ENCODE measurements at regions not wholly inside any gene's neighbourhood (a gene's known extent, or its start where the extent isn't known, plus 50 kb on each side); places are given as distances from the start of the nearest gene placed in this dataset.
A peak's percentile ranks its signal among the peaks of the same experiment; 100 is the strongest.
"Not testable (repeated sequence)": the region's sequence is repeated elsewhere in the genome, so short reads cannot be mapped to it uniquely, and the experiment has no call there.

DNA sequence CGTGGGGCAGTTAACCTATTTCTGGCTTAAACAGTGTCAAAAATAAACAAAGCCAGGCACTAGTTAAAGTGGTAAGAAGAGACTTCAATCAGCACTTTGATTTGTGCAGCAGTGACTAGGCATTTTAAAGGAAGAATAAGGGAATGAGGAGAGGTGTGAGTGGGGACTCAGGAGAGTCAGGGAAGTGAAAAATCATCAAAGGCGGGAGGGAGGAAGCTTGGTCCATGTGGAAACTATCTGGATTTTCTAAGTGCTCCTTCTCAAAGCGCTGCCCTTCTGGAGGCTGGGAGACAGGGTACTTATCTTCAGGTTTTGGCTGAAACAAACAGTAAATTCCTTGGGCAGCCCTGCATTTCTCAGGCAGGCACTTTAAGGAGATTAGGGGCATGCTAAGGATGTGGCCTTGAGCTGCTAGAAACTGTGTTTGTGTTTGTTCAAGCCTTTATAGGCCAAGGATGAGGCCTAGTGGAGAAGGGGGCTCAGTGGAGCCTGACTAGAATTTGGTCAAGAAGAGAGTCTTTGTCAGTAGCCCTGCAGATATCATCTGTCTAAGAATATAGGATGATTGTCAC lies 486.5 kb downstream of the SIPA1L2 start:
- Mint-ChIP-seq H3K9me3 (peaks cover 3 to 8% (median 6%) of the 10 kb centered on the region in 5 donors), H3K4me3 (peak overlapping the region in 1 of 7 donors; percentile 73), H3K27me3 (peaks cover 0 to 13% of the 10 kb centered on the region in 2 donors), H3K4me1 (no peaks in the 10 kb centered on the region), H3K36me3 (peaks cover 0 to 5% (median 0%) of the 10 kb centered on the region in 3 donors), H3K27ac (no peak overlapping the region)
- Histone ChIP-seq H3K27me3 (ENCODE audit: insufficient read depth, low read length, poor library complexity, severe bottlenecking) (no peaks in the 10 kb centered on the region), H3K9me3 (ENCODE audit: low read length) (no peaks in the 10 kb centered on the region), H3K4me3 (ENCODE audit: low read length) (no peak overlapping the region), H3K4me1 (ENCODE audit: insufficient read depth, low read length) (no peaks in the 10 kb centered on the region), H3K27ac (ENCODE audit: low read depth, low read length) (no peak overlapping the region), H3K36me3 (ENCODE audit: insufficient read depth, low read length) (no peaks in the 10 kb centered on the region)
- DNase-seq: no peak
- CTCF ChIA-PET: no interaction called here
- POLR2A ChIA-PET: no interaction called here

DNA sequence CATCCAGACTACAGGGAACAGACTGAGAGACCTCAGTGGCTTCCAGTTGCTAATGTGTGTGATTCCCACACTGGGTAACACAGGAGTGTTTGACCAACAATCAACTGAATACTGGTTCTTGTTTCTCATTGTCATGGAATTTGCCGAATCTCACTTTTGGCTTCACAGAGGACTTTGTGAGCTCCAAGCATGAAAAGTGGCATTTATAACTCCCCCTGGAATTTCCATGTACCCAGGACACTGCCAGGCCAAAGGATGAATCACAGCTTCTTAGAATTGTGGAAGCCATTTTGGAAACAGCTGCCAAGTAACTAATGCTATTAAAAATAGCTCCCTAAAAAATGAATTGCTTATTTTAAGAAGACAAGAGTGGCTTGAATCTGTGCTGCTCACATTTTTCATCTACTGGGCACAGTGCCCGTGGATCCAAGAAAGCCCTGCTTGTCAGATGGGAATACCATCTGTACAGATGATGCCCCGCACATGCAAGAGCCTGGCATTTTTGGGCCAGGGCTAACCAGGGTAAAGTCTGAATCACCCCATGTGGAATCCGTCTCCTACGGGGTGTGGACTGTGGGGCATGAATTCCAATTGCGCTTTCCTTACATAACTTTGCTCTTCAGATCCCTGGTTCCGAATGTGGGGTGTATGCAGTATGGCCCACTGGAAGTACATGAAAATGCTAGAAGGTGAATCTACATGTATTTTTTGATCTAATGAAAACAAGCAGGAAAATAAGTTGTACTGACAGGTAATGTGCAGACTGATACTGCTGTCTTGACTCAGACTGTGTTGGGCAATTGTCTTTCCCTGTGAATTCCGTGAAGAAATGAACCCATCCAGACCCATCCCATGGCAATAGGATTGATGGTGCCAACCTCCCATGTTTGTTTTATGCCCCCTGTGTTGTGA lies 487.3 kb downstream of the SIPA1L2 start:
- Histone ChIP-seq H3K27me3 (ENCODE audit: insufficient read depth, low read length, poor library complexity, severe bottlenecking) (no peaks in the 10 kb centered on the region), H3K27ac (ENCODE audit: low read depth, low read length) (no peak overlapping the region), H3K9me3 (ENCODE audit: low read length) (no peaks in the 10 kb centered on the region), H3K36me3 (ENCODE audit: insufficient read depth, low read length) (no peaks in the 10 kb centered on the region), H3K4me3 (ENCODE audit: low read length) (no peak overlapping the region), H3K4me1 (ENCODE audit: insufficient read depth, low read length) (no peaks in the 10 kb centered on the region)
- CTCF ChIA-PET: no interaction called here
- Mint-ChIP-seq H3K9me3 (peaks cover 3 to 8% (median 6%) of the 10 kb centered on the region in 5 donors), H3K36me3 (peaks cover 0 to 5% (median 0%) of the 10 kb centered on the region in 3 donors), H3K4me1 (no peaks in the 10 kb centered on the region), H3K27ac (no peak overlapping the region), H3K4me3 (no peak overlapping the region), H3K27me3 (peaks cover 0 to 14% of the 10 kb centered on the region in 2 donors)
- DNase-seq: no peak
- POLR2A ChIA-PET: no interaction called here

GRCh38 chr1:232141167-232141448 lies 488.8 kb downstream of the SIPA1L2 start:
- H3K4me1 Mint-ChIP-seq; H3K27me3 ChIP-seq (ENCODE audit: insufficient read depth, low read length, poor library complexity, severe bottlenecking); H3K4me3 ChIP-seq (ENCODE audit: low read length); H3K4me3 Mint-ChIP-seq; H3K4me1 ChIP-seq (ENCODE audit: insufficient read depth, low read length); DNase-seq; H3K9me3 ChIP-seq (ENCODE audit: low read length); CTCF ChIA-PET; POLR2A ChIA-PET; H3K36me3 ChIP-seq (ENCODE audit: insufficient read depth, low read length); H3K27ac Mint-ChIP-seq; H3K27ac ChIP-seq (ENCODE audit: low read depth, low read length): not testable (repeated sequence)
- peaks cover 3 to 10% (median 6%) of the 10 kb centered on the region in 5 donors for H3K9me3 Mint-ChIP-seq
- peaks cover 2 to 14% of the 10 kb centered on the region in 2 donors for H3K27me3 Mint-ChIP-seq
- peaks cover 0 to 11% (median 0%) of the 10 kb centered on the region in 3 donors for H3K36me3 Mint-ChIP-seq

DNA sequence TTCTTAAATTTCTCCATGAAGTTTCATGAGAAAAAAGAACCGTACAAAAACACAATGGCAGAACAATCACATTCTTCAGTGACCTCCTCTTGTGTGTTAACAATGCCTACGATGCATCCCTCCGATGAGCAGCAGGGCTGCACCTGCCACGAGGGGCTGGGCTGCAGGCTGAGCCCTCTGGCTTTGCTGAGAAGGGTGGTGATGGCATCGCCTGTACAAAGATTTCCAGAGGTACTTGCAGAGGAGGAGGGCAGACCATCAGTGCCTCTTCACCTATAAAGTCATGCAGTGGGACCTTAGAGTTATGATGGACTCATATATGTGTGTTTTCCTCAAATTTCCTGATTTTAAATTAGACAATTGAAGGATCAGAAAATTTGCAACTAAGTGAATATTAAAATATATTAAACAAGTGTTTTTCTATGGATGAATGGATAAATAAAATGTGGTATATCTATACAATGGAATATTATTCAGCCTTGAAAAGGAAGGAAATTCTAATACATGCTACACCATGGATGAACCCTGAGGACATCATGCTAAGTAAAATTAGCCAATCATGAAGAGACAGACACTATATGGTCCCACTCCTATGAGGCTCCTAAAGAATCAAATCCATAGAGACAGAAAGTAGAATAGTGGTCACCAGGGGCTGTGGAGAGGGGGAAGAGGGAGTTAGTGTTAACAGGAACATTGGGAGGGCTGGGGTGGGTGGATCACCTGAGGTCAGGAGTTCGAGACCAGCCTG lies 489.3 kb downstream of the SIPA1L2 start:
- H3K27me3 Mint-ChIP-seq: peaks cover 2 to 14% of the 10 kb centered on the region in 2 donors
- H3K9me3 Mint-ChIP-seq: peaks cover 3 to 13% (median 8%) of the 10 kb centered on the region in 5 donors
- no peaks in the 10 kb centered on the region for H3K4me1 Mint-ChIP-seq
- H3K36me3 ChIP-seq (ENCODE audit: insufficient read depth, low read length): no peaks in the 10 kb centered on the region
- no peak overlapping the region for H3K27ac Mint-ChIP-seq
- peaks cover 0 to 13% (median 0%) of the 10 kb centered on the region in 3 donors for H3K36me3 Mint-ChIP-seq
- DNase-seq: no peak
- H3K4me3 ChIP-seq (ENCODE audit: low read length): no peak overlapping the region
- H3K9me3 ChIP-seq (ENCODE audit: low read length): no peaks in the 10 kb centered on the region
- H3K27ac ChIP-seq (ENCODE audit: low read depth, low read length): no peak overlapping the region
- ChIA-PET POLR2A (no interaction called here), CTCF (no interaction called here)
- H3K4me3 Mint-ChIP-seq: no peak overlapping the region
- H3K4me1 ChIP-seq (ENCODE audit: insufficient read depth, low read length): no peaks in the 10 kb centered on the region
- H3K27me3 ChIP-seq (ENCODE audit: insufficient read depth, low read length, poor library complexity, severe bottlenecking): no peaks in the 10 kb centered on the region

DNA sequence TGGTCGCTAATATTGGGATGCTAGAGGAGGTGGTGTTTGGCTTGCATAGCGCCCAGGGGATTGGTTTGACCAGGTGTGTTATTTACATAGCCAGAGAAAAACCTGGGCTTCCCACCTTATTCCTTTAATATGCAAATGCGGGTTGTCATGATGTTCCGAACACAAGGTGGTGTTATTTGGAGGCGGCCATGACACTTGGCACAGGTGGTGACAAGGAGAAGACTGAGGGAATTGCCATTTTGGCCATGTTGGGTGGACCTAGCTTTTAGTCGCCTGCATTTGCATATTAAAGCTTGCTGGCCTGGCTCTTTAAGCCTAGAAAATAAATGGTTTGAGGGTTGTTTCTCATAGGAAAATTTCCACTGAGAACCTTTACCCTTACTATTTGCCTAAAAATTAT lies 490.5 kb downstream of the SIPA1L2 start:
- Mint-ChIP-seq H3K9me3 (peaks cover 3 to 13% (median 8%) of the 10 kb centered on the region in 5 donors), H3K36me3 (peaks cover 0 to 13% (median 0%) of the 10 kb centered on the region in 3 donors), H3K27ac (no peak overlapping the region), H3K4me3 (no peak overlapping the region), H3K27me3 (peaks cover 2 to 14% of the 10 kb centered on the region in 2 donors), H3K4me1 (no peaks in the 10 kb centered on the region)
- DNase-seq: no peak
- Histone ChIP-seq H3K9me3 (ENCODE audit: low read length) (no peaks in the 10 kb centered on the region), H3K4me1 (ENCODE audit: insufficient read depth, low read length) (no peaks in the 10 kb centered on the region), H3K4me3 (ENCODE audit: low read length) (no peak overlapping the region), H3K36me3 (ENCODE audit: insufficient read depth, low read length) (no peaks in the 10 kb centered on the region), H3K27ac (ENCODE audit: low read depth, low read length) (no peak overlapping the region), H3K27me3 (ENCODE audit: insufficient read depth, low read length, poor library complexity, severe bottlenecking) (no peaks in the 10 kb centered on the region)
- ChIA-PET CTCF (no interaction called here), POLR2A (no interaction called here)

GRCh38 chr1:232138044-232138443 lies 491.9 kb downstream of the SIPA1L2 start:
- Mint-ChIP-seq H3K27me3 (peaks cover 5 to 14% of the 10 kb centered on the region in 2 donors), H3K9me3 (peaks cover 3 to 13% (median 8%) of the 10 kb centered on the region in 5 donors), H3K27ac (no peak overlapping the region), H3K36me3 (peaks cover 0 to 13% (median 0%) of the 10 kb centered on the region in 3 donors), H3K4me1 (no peaks in the 10 kb centered on the region), H3K4me3 (no peak overlapping the region)
- no peaks in the 10 kb centered on the region for H3K36me3 ChIP-seq (ENCODE audit: insufficient read depth, low read length)
- H3K27me3 ChIP-seq (ENCODE audit: insufficient read depth, low read length, poor library complexity, severe bottlenecking): no peaks in the 10 kb centered on the region
- POLR2A ChIA-PET: no interaction called here
- CTCF ChIA-PET: no interaction called here
- H3K27ac ChIP-seq (ENCODE audit: low read depth, low read length): no peak overlapping the region
- no peaks in the 10 kb centered on the region for H3K4me1 ChIP-seq (ENCODE audit: insufficient read depth, low read length)
- no peak overlapping the region for H3K4me3 ChIP-seq (ENCODE audit: low read length)
- DNase-seq: no peak
- no peaks in the 10 kb centered on the region for H3K9me3 ChIP-seq (ENCODE audit: low read length)

DNA sequence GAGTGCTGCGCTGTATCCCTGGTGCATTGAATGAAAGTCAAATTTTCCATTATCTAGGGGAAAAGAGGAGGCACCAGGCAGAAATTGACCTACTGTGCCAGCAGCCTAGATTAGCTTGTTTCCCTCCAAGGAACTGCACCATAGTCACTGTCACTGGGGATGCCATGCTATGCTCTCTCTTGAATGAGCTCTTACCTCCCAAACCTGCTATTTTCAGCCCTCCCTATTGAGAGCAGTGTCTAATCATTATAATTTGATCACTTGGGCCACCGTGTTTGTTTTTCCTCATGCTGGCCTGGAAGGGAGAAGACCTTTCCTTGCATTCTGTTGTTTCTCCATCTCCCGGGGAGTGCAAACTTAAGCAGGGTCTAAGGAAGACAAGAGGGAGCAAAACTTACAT lies 492.9 kb downstream of the SIPA1L2 start:
- H3K9me3 Mint-ChIP-seq: peaks cover 3 to 13% (median 8%) of the 10 kb centered on the region in 5 donors
- POLR2A ChIA-PET: no interaction called here
- H3K9me3 ChIP-seq (ENCODE audit: low read length): no peaks in the 10 kb centered on the region
- no peak overlapping the region for H3K4me3 ChIP-seq (ENCODE audit: low read length)
- no peaks in the 10 kb centered on the region for H3K36me3 ChIP-seq (ENCODE audit: insufficient read depth, low read length)
- no peak overlapping the region for H3K27ac ChIP-seq (ENCODE audit: low read depth, low read length)
- no peaks in the 10 kb centered on the region for H3K4me1 ChIP-seq (ENCODE audit: insufficient read depth, low read length)
- H3K36me3 Mint-ChIP-seq: peaks cover 0 to 13% (median 0%) of the 10 kb centered on the region in 3 donors
- no peak for DNase-seq
- peaks cover 7 to 20% of the 10 kb centered on the region in 2 donors for H3K27me3 Mint-ChIP-seq
- no peaks in the 10 kb centered on the region for H3K27me3 ChIP-seq (ENCODE audit: insufficient read depth, low read length, poor library complexity, severe bottlenecking)
- H3K4me1 Mint-ChIP-seq: no peaks in the 10 kb centered on the region
- no peak overlapping the region for H3K27ac Mint-ChIP-seq
- H3K4me3 Mint-ChIP-seq: no peak overlapping the region
- CTCF ChIA-PET: no interaction called here

GRCh38 chr1:232136136-232136535 lies 493.8 kb downstream of the SIPA1L2 start:
- Mint-ChIP-seq H3K4me3 (no peak overlapping the region), H3K4me1 (no peaks in the 10 kb centered on the region), H3K27ac (no peak overlapping the region), H3K36me3 (peaks cover 0 to 18% (median 0%) of the 10 kb centered on the region in 3 donors), H3K9me3 (peaks cover 3 to 17% (median 8%) of the 10 kb centered on the region in 5 donors), H3K27me3 (peaks cover 10 to 28% of the 10 kb centered on the region in 2 donors)
- H3K9me3 ChIP-seq (ENCODE audit: low read length): no peaks in the 10 kb centered on the region
- no peaks in the 10 kb centered on the region for H3K27me3 ChIP-seq (ENCODE audit: insufficient read depth, low read length, poor library complexity, severe bottlenecking)
- ChIA-PET CTCF (no interaction called here), POLR2A (no interaction called here)
- no peak for DNase-seq
- H3K27ac ChIP-seq (ENCODE audit: low read depth, low read length): no peak overlapping the region
- H3K4me1 ChIP-seq (ENCODE audit: insufficient read depth, low read length): no peaks in the 10 kb centered on the region
- no peak overlapping the region for H3K4me3 ChIP-seq (ENCODE audit: low read length)
- H3K36me3 ChIP-seq (ENCODE audit: insufficient read depth, low read length): no peaks in the 10 kb centered on the region

All from CD8-positive, alpha-beta memory T cell (primary cell).